ENCODE measurements at regions not wholly inside any gene's neighbourhood (a gene's known extent, or its start where the extent isn't known, plus 50 kb on each side); places are given as distances from the start of the nearest gene placed in this dataset.

- DNase-seq: no peak
- CTCF ChIA-PET: no interaction called here
- H3K27ac Mint-ChIP-seq: no peak overlapping the region
- no peaks in the 10 kb centered on the region for H3K27me3 Mint-ChIP-seq (ENCODE audit: low read depth)
- no peak overlapping the region for H3K4me3 Mint-ChIP-seq
- peaks cover 81% of the 10 kb centered on the region for H3K4me1 Mint-ChIP-seq (ENCODE audit: low read depth)
- no peaks in the 10 kb centered on the region for H3K9me3 Mint-ChIP-seq
- intact Hi-C loops (cut with micrococcal nuclease): loop anchor here (10.0 kb wide), 1 partner anchor 793 kb away; no protein-coding TSS in a partner anchor
- peaks cover 2% of the 10 kb centered on the region for H3K36me3 Mint-ChIP-seq (ENCODE audit: low read depth)
These were observed 334.1 kb downstream of the BCL11B start for GRCh38 chr14:98937712-98938505.

- no peak for DNase-seq
- no peaks in the 10 kb centered on the region for H3K9me3 Mint-ChIP-seq
- no peak overlapping the region for H3K27ac Mint-ChIP-seq
- CTCF ChIA-PET: no interaction called here
- no peaks in the 10 kb centered on the region for H3K36me3 Mint-ChIP-seq (ENCODE audit: low read depth)
- intact Hi-C loops (cut with micrococcal nuclease): loop anchor here (5.0 kb wide), 1 partner anchor 326 kb away; no protein-coding TSS in a partner anchor
- peaks cover 53% of the 10 kb centered on the region for H3K4me1 Mint-ChIP-seq (ENCODE audit: low read depth)
- no peak overlapping the region for H3K4me3 Mint-ChIP-seq
- H3K27me3 Mint-ChIP-seq (ENCODE audit: low read depth): no peaks in the 10 kb centered on the region
These were observed 331.1 kb downstream of the BCL11B start for GRCh38 chr14:98940693-98941437.

- DNase-seq: peak; percentile 38
- no peaks in the 10 kb centered on the region for H3K36me3 Mint-ChIP-seq (ENCODE audit: low read depth)
- no peaks in the 10 kb centered on the region for H3K27me3 Mint-ChIP-seq (ENCODE audit: low read depth)
- H3K4me3 Mint-ChIP-seq: no peak overlapping the region
- no peak overlapping the region for H3K27ac Mint-ChIP-seq
- CTCF ChIA-PET: no interaction called here
- intact Hi-C loops (cut with micrococcal nuclease): loop anchor here (5.0 kb wide), 1 partner anchor 326 kb away; no protein-coding TSS in a partner anchor
- no peaks in the 10 kb centered on the region for H3K9me3 Mint-ChIP-seq
- H3K4me1 Mint-ChIP-seq (ENCODE audit: low read depth): peaks cover 48% of the 10 kb centered on the region
These were observed 330.5 kb downstream of the BCL11B start for GRCh38 chr14:98941481-98941880.

- Mint-ChIP-seq H3K4me3 (no peak overlapping the region), H3K27ac (no peak overlapping the region), H3K27me3 (ENCODE audit: low read depth) (no peaks in the 10 kb centered on the region), H3K4me1 (ENCODE audit: low read depth) (peaks cover 39% of the 10 kb centered on the region), H3K9me3 (no peaks in the 10 kb centered on the region), H3K36me3 (ENCODE audit: low read depth) (no peaks in the 10 kb centered on the region)
- no peak for DNase-seq
- intact Hi-C loops (cut with micrococcal nuclease): loop anchor here (5.0 kb wide), 1 partner anchor 323 kb away; no protein-coding TSS in a partner anchor
- CTCF ChIA-PET: no interaction called here
These were observed 328.1 kb downstream of the BCL11B start for GRCh38 chr14:98943907-98944306.

GRCh38 chr14:98944989-98945388 lies 327.0 kb downstream of the BCL11B start:
- Mint-ChIP-seq H3K4me1 (ENCODE audit: low read depth) (peaks cover 28% of the 10 kb centered on the region), H3K27me3 (ENCODE audit: low read depth) (no peaks in the 10 kb centered on the region), H3K9me3 (no peaks in the 10 kb centered on the region), H3K4me3 (no peak overlapping the region), H3K36me3 (ENCODE audit: low read depth) (no peaks in the 10 kb centered on the region), H3K27ac (no peak overlapping the region)
- CTCF ChIA-PET: interaction anchor here (1.0 kb wide), 1 partner anchor 17 kb away, joined by 3 read pairs; no protein-coding TSS in a partner anchor
- intact Hi-C loops (cut with micrococcal nuclease): loop anchor here (5.0 kb wide), 1 partner anchor 322 kb away; no protein-coding TSS in a partner anchor
- DNase-seq: no peak

GRCh38 chr14:98945611-98946570 lies 326.1 kb downstream of the BCL11B start:
- no peak overlapping the region for H3K4me3 Mint-ChIP-seq
- H3K9me3 Mint-ChIP-seq: no peaks in the 10 kb centered on the region
- intact Hi-C loops (cut with micrococcal nuclease): no loop called here
- CTCF ChIA-PET: interaction anchor here (1.0 kb wide), 1 partner anchor 18 kb away, joined by 3 read pairs; no protein-coding TSS in a partner anchor
- no peaks in the 10 kb centered on the region for H3K36me3 Mint-ChIP-seq (ENCODE audit: low read depth)
- peaks cover 19% of the 10 kb centered on the region for H3K4me1 Mint-ChIP-seq (ENCODE audit: low read depth)
- DNase-seq: no peak
- H3K27ac Mint-ChIP-seq: no peak overlapping the region
- H3K27me3 Mint-ChIP-seq (ENCODE audit: low read depth): no peaks in the 10 kb centered on the region

GRCh38 chr14:98946940-98947339 lies 325.1 kb downstream of the BCL11B start:
- CTCF ChIA-PET: no interaction called here
- H3K27me3 Mint-ChIP-seq (ENCODE audit: low read depth): no peaks in the 10 kb centered on the region
- no peak for DNase-seq
- H3K4me3 Mint-ChIP-seq: no peak overlapping the region
- no peaks in the 10 kb centered on the region for H3K36me3 Mint-ChIP-seq (ENCODE audit: low read depth)
- intact Hi-C loops (cut with micrococcal nuclease): no loop called here
- no peaks in the 10 kb centered on the region for H3K9me3 Mint-ChIP-seq
- H3K4me1 Mint-ChIP-seq (ENCODE audit: low read depth): peaks cover 14% of the 10 kb centered on the region
- no peak overlapping the region for H3K27ac Mint-ChIP-seq

GRCh38 chr14:98947911-98948595 lies 323.9 kb downstream of the BCL11B start:
- no peaks in the 10 kb centered on the region for H3K9me3 Mint-ChIP-seq
- intact Hi-C loops (cut with micrococcal nuclease): no loop called here
- H3K27ac Mint-ChIP-seq: no peak overlapping the region
- no peaks in the 10 kb centered on the region for H3K36me3 Mint-ChIP-seq (ENCODE audit: low read depth)
- DNase-seq: no peak
- no peaks in the 10 kb centered on the region for H3K27me3 Mint-ChIP-seq (ENCODE audit: low read depth)
- CTCF ChIA-PET: interaction anchor here (1.1 kb wide), 1 partner anchor 317 kb away, joined by 3 read pairs; no protein-coding TSS in a partner anchor
- H3K4me1 Mint-ChIP-seq (ENCODE audit: low read depth): peaks cover 18% of the 10 kb centered on the region
- no peak overlapping the region for H3K4me3 Mint-ChIP-seq

GRCh38 chr14:98949051-98949450 lies 322.9 kb downstream of the BCL11B start:
- Mint-ChIP-seq H3K4me3 (no peak overlapping the region), H3K27me3 (ENCODE audit: low read depth) (no peaks in the 10 kb centered on the region), H3K9me3 (no peaks in the 10 kb centered on the region), H3K36me3 (ENCODE audit: low read depth) (no peaks in the 10 kb centered on the region), H3K27ac (no peak overlapping the region), H3K4me1 (ENCODE audit: low read depth) (peaks cover 18% of the 10 kb centered on the region)
- CTCF ChIA-PET: interaction anchor here (1.1 kb wide), 1 partner anchor 316 kb away, joined by 3 read pairs; no protein-coding TSS in a partner anchor
- intact Hi-C loops (cut with micrococcal nuclease): no loop called here
- DNase-seq: no peak

GRCh38 chr14:98949481-98950135 lies 322.4 kb downstream of the BCL11B start:
- H3K9me3 Mint-ChIP-seq: no peaks in the 10 kb centered on the region
- H3K4me3 Mint-ChIP-seq: no peak overlapping the region
- H3K36me3 Mint-ChIP-seq (ENCODE audit: low read depth): no peaks in the 10 kb centered on the region
- H3K27ac Mint-ChIP-seq: no peak overlapping the region
- no peak for DNase-seq
- peaks cover 18% of the 10 kb centered on the region for H3K4me1 Mint-ChIP-seq (ENCODE audit: low read depth)
- CTCF ChIA-PET: no interaction called here
- no peaks in the 10 kb centered on the region for H3K27me3 Mint-ChIP-seq (ENCODE audit: low read depth)
- intact Hi-C loops (cut with micrococcal nuclease): no loop called here

- Mint-ChIP-seq H3K27me3 (ENCODE audit: low read depth) (no peaks in the 10 kb centered on the region), H3K36me3 (ENCODE audit: low read depth) (no peaks in the 10 kb centered on the region), H3K4me3 (no peak overlapping the region), H3K27ac (no peak overlapping the region), H3K4me1 (ENCODE audit: low read depth) (peaks cover 18% of the 10 kb centered on the region), H3K9me3 (no peaks in the 10 kb centered on the region)
- no peak for DNase-seq
- CTCF ChIA-PET: interaction anchor here (0.6 kb wide), 1 partner anchor 740 kb away, joined by 3 read pairs; no protein-coding TSS in a partner anchor
- intact Hi-C loops (cut with micrococcal nuclease): no loop called here
These were observed 321.6 kb downstream of the BCL11B start for GRCh38 chr14:98950353-98950895.

Measured in activated naive CD4-positive, alpha-beta T cell treated with anti-CD3 and anti-CD28 coated beads for 36 hours (primary cell).